Urothelium cell line (cell line): ENCODE measurements at regions not wholly inside any gene's neighbourhood (a gene's known extent, or its start where the extent isn't known, plus 50 kb on each side); places are given as distances from the start of the nearest gene placed in this dataset.

ENCODE experiments used
- DNase-seq: peaks from one replicate; pipeline ENCODE4 v3.0.0; 2011; ENCODE audit warnings: low spot score, mixed read lengths
- FAIRE-seq: peaks from 2 replicates; lab custom pipeline; 2011; peaks lifted over from hg19 to GRCh38; lab: Jason Lieb, UNC

DNA sequence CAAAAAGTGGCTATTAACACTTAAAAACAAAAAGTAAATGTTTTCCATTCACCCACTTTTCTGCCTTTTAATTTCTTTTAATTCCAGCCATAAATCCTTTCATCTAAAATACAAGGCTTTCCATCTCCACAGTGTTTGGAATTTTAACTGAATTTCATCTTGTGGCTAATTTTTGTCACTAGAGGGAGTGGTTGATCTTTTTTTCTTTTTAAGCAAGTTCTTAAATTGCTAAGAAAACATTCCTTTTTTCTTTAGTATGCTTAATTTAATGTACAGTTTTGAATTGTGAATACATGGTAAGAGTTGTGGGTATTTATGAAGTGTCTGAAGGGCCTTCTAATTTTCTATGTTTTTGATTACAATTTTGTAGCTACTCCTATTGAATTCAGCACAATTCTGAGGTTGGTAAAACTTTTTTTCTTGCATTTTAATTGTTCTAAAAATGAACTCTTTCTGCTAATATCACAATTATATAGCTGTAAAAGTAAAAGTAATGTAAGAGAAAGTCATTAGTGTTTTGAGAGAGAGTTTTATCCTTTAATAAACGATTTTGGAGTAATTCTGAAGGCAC lies 54.9 kb upstream of the ANK3 start:
- DNase-seq (no peak), FAIRE-seq (no peak)

DNA sequence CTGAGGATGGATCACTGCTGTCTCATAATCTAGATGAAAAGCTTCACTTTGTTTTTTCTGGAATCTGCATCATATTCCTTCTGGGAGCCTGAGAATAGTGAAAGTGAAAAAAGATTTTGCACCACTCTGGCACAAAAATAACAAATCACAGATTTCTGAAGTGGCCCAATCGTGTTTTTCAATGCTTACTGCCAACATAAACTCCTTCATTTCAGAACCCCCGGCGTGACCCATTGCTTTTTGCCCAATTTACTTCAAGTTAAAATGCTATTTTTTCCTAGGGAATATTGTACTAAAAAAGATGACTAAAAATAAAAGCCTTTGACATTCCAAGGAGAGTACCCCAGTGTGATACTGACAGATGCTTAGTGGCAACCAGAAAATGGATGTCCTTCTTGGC lies 53.7 kb upstream of the ANK3 start:
- DNase-seq (no peak), FAIRE-seq (no peak)

DNA sequence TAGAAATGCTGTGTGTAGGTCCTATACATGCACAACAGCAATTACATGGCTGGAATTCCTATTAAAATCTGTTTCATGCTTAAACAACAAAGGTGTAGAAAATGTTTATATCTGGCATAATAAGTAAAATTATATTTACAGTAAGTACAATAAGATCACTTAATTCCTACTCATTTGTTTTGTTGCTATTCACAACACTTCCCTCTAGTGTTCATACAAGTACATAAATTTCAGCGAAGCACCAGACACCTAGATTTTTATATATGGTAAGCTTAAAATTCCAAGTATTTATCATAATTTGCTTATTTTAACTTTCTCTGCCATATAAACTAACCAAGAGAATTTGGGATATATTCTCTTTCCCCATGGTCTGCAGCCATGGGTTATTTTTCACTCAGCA lies 51.8 kb upstream of the ANK3 start:
- DNase-seq = peak; percentile 29
- no peak for FAIRE-seq

DNA sequence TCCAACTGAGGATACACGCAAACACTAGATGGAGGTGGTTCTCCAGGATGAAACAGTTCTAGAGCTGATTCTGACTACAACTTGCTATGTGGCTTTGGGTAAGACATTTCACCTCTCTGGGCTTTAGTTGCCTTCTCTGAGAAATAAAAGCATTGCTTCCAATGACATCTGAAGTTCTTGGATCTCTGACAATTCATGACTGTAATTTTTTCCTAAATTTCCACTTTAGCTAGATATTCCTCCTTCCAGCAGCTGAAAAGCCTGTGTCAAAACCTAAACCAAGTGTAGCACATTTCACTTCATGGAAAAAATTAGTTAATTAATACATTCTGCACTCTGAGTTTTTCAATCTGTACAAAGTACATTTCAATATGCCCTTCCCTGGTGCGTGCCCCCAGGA lies 50.0 kb upstream of the ANK3 start:
- FAIRE-seq = no peak

More for the DNA sequence above, 50.0 kb upstream of the ANK3 start:
- DNase-seq = no peak
